Panc1 (cell line): ENCODE measurements at regions not wholly inside any gene's neighbourhood (a gene's known extent, or its start where the extent isn't known, plus 50 kb on each side); places are given as distances from the start of the nearest gene placed in this dataset.

Source experiments
- ATAC-seq: fragments of 200-7000 bp; cut with Tn5 transposase; 2 replicates; pipeline ENCODE4 v1.9.1; 2020; ENCODE audit warnings: mild to moderate bottlenecking, moderate library complexity
- BruUV-seq: library from RNA; stranded (reverse); fragments of 400-500 nt; replicated peaks from 2 replicates; lab custom pipeline; 2021; lab: Mats Ljungman, UMichigan
- CTCF ChIA-PET: fragments of 300-600 bp; sonication (Branson Sonifier 250); formaldehyde crosslinking; loops from one replicate; lab custom pipeline; 2022; ENCODE audit warnings: antibody characterized with exemption; lab: Charles Lee
- POLR2A ChIA-PET: fragments of 300-600 bp; sonication (Branson Sonifier 250); formaldehyde crosslinking; loops from one replicate; lab custom pipeline; 2022; ENCODE audit warnings: antibody characterized with exemption; lab: Charles Lee
- DNase-seq: peaks from one replicate; pipeline ENCODE4 v3.0.0-alpha.2; 2010; ENCODE audit warnings: low read depth, low spot score
- H3K27ac ChIP-seq: 2 replicates; pipeline ENCODE4 v1.5.1; 2011; ENCODE audit warnings: mild to moderate bottlenecking, low read length, inconsistent platforms
- H3K27me3 ChIP-seq: fragments of 200-500 bp; sonication (Bioruptor generic); 2 replicates; pipeline ENCODE4 v1.6.0; 2014; ENCODE audit warnings: low read length, inconsistent platforms; ENCODE audit not compliant: control insufficient read depth, insufficient read depth
- H3K36me3 ChIP-seq: fragments of 200-500 bp; sonication (Bioruptor generic); 2 replicates; pipeline ENCODE4 v1.5.1; 2014; ENCODE audit warnings: inconsistent platforms, mild to moderate bottlenecking, low read length, moderate library complexity; ENCODE audit not compliant: control insufficient read depth, insufficient read depth
- H3K4me1 ChIP-seq: 2 replicates; pipeline ENCODE4 v1.5.1; 2011; ENCODE audit warnings: inconsistent platforms, mild to moderate bottlenecking, low read length, moderate library complexity; ENCODE audit not compliant: control insufficient read depth, insufficient read depth
- H3K4me3 ChIP-seq, 2 experiments: 2 replicates each; pipeline ENCODE4 v1.5.1; 2011 to 2012; ENCODE audit warnings: low read depth in 2 of 2, low read length in 2 of 2, mild to moderate bottlenecking in 2 of 2, inconsistent platforms in 1 of 2, moderate library complexity in 1 of 2
- H3K9me3 ChIP-seq: fragments of 200-500 bp; sonication (Bioruptor generic); 2 replicates; pipeline ENCODE4 v1.5.1; 2014; ENCODE audit warnings: low read depth, mild to moderate bottlenecking, inconsistent platforms, low read length, moderate library complexity; ENCODE audit not compliant: control insufficient read depth, insufficient read depth
- POLR2AphosphoS5 ChIP-seq: IDR thresholded peaks from 2 replicates; pipeline ENCODE4 v1.6.1; 2012; ENCODE audit warnings: mild to moderate bottlenecking, low read depth, low read length, moderate library complexity
- SIN3A ChIP-seq: IDR thresholded peaks from 2 replicates; pipeline ENCODE4 v1.6.1; 2012; ENCODE audit warnings: low read depth, mild to moderate bottlenecking, low read length, moderate library complexity, borderline replicate concordance; ENCODE audit not compliant: insufficient read depth
- TCF7L2 ChIP-seq: IDR thresholded peaks from 2 replicates; pipeline ENCODE4 v1.6.1; 2011; ENCODE audit warnings: mild to moderate bottlenecking, low read depth, low read length, inconsistent platforms
- in situ Hi-C: cut with HindIII; loops from 2 replicates; pipeline ENCODE4 v1.10.0; 2016; ENCODE audit warnings: low sequenced_read_pairs, low pct_unique_long_range_greater_than_20kb
- intact Hi-C: fragments of 100-400 bp; cut with micrococcal nuclease; formaldehyde crosslinking; loops from one replicate; pipeline ENCODE4 v1.10.0; 2022; ENCODE audit not compliant: unreplicated experiment
- TF ChIP-seq, protein P1 (sequence below): fragments of 450-650 bp; IDR thresholded peaks from 2 replicates; pipeline ENCODE4 v1.5.1; 2017; ENCODE audit warnings: mild to moderate bottlenecking
- TF ChIP-seq, protein P2 (sequence below), 2 experiments: IDR thresholded peaks; 2 replicates each; pipeline ENCODE4 v1.6.1; 2011 to 2012; ENCODE audit warnings: low read depth in 2 of 2, control low read depth in 1 of 2, low read length in 1 of 2, mild to moderate bottlenecking in 1 of 2, moderate library complexity in 1 of 2; ENCODE audit not compliant: insufficient read depth in 1 of 2

DNA sequence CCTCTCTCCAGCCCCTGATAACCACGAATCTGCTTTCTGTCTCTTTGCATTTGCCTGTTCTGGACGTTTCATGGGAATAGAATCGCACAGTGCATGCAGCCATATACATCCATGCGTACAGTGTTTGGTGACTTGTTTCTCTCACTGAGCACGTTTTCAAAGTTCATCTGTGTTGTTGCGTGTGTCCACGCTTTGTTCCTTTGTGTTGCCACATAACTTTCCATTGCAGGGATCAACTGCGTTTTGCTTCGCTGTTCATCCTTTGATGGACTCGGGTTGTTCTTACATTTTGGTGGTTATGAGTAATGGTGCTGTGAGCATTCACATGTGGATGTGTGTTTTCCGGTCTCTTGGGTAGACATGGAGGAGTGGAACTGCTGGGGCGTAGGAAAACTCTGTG, 56.4 kb upstream of the TAMM41 start:
- no peaks in the 10 kb centered on the region for H3K27me3 ChIP-seq
- no peak overlapping the region for H3K4me3 ChIP-seq
- BruUV-seq, result no TSS peak
- POLR2A ChIA-PET, result no interaction called here
- no peaks in the 10 kb centered on the region for H3K4me1 ChIP-seq
- CTCF ChIA-PET, result no interaction called here
- intact Hi-C loops (no loop called here), in situ Hi-C loops (no loop called here)
- no peak overlapping the region for H3K27ac ChIP-seq
- TF ChIP-seq SIN3A, result no peak
- TF ChIP-seq TCF7L2, result no peak
- no peak for TF ChIP-seq POLR2AphosphoS5
- TF ChIP-seq, protein P1, sequence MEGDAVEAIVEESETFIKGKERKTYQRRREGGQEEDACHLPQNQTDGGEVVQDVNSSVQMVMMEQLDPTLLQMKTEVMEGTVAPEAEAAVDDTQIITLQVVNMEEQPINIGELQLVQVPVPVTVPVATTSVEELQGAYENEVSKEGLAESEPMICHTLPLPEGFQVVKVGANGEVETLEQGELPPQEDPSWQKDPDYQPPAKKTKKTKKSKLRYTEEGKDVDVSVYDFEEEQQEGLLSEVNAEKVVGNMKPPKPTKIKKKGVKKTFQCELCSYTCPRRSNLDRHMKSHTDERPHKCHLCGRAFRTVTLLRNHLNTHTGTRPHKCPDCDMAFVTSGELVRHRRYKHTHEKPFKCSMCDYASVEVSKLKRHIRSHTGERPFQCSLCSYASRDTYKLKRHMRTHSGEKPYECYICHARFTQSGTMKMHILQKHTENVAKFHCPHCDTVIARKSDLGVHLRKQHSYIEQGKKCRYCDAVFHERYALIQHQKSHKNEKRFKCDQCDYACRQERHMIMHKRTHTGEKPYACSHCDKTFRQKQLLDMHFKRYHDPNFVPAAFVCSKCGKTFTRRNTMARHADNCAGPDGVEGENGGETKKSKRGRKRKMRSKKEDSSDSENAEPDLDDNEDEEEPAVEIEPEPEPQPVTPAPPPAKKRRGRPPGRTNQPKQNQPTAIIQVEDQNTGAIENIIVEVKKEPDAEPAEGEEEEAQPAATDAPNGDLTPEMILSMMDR, result no peak
- TF ChIP-seq, protein P2, sequence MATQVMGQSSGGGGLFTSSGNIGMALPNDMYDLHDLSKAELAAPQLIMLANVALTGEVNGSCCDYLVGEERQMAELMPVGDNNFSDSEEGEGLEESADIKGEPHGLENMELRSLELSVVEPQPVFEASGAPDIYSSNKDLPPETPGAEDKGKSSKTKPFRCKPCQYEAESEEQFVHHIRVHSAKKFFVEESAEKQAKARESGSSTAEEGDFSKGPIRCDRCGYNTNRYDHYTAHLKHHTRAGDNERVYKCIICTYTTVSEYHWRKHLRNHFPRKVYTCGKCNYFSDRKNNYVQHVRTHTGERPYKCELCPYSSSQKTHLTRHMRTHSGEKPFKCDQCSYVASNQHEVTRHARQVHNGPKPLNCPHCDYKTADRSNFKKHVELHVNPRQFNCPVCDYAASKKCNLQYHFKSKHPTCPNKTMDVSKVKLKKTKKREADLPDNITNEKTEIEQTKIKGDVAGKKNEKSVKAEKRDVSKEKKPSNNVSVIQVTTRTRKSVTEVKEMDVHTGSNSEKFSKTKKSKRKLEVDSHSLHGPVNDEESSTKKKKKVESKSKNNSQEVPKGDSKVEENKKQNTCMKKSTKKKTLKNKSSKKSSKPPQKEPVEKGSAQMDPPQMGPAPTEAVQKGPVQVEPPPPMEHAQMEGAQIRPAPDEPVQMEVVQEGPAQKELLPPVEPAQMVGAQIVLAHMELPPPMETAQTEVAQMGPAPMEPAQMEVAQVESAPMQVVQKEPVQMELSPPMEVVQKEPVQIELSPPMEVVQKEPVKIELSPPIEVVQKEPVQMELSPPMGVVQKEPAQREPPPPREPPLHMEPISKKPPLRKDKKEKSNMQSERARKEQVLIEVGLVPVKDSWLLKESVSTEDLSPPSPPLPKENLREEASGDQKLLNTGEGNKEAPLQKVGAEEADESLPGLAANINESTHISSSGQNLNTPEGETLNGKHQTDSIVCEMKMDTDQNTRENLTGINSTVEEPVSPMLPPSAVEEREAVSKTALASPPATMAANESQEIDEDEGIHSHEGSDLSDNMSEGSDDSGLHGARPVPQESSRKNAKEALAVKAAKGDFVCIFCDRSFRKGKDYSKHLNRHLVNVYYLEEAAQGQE (IDR thresholded peaks at IDR 0.05; ENCODE audit: insufficient read depth in 1 of 2, low read depth in 2 of 2, low read length in 1 of 2), result no peak
- no peak for ATAC-seq
- no peak for DNase-seq
- no peaks in the 10 kb centered on the region for H3K9me3 ChIP-seq
- no peaks in the 10 kb centered on the region for H3K36me3 ChIP-seq

DNA sequence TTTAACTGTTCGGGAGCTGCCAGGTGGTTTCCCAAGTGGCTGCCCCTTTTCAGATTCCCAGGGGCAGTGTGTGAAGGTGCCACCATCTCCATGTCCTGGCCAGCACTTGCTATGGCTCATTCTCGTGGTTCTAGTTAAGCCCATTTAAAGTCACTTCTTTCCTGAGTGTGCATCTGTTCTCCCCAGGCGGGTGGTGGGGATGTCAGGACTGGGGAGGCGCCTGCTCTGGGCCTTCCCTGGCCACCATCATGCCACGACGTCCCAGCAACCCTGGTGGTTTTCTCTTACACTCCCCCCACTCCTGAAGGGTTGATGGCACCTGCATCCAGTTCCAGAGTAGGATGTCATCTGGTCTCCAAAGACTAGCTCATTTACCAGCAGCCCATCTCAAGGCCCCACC, 56.8 kb upstream of the TAMM41 start:
- in situ Hi-C loops, result no loop called here
- H3K9me3 ChIP-seq, result no peaks in the 10 kb centered on the region
- no peak overlapping the region for H3K4me3 ChIP-seq
- no peaks in the 10 kb centered on the region for H3K36me3 ChIP-seq
- H3K4me1 ChIP-seq, result no peaks in the 10 kb centered on the region
- DNase-seq, result no peak
- intact Hi-C loops, result no loop called here
- no peaks in the 10 kb centered on the region for H3K27me3 ChIP-seq
- ATAC-seq, result no peak
- no peak overlapping the region for H3K27ac ChIP-seq
- ChIA-PET POLR2A (no interaction called here), CTCF (no interaction called here)
- no TSS peak for BruUV-seq
- no peak for TF ChIP-seq POLR2AphosphoS5
- TF ChIP-seq, protein P1, result no peak
- TF ChIP-seq, protein P2 (IDR thresholded peaks at IDR 0.05; ENCODE audit: insufficient read depth in 1 of 2, low read depth in 2 of 2, low read length in 1 of 2), result no peak
- no peak for TF ChIP-seq SIN3A
- TF ChIP-seq TCF7L2, result no peak
